Right renal cortex interstitium (tissue), 3 donors: ENCODE measurements at regions not wholly inside any gene's neighbourhood (a gene's known extent, or its start where the extent isn't known, plus 50 kb on each side); places are given as distances from the start of the nearest gene placed in this dataset.
"Not testable (repeated sequence)": the region's sequence is repeated elsewhere in the genome, so short reads cannot be mapped to it uniquely, and the experiment has no call there.

ENCODE experiments used
- DNase-seq, 3 donors: peaks; one replicate each; pipeline ENCODE4 v3.0.0-alpha.2; 2013; ENCODE audit warnings: low read depth in 3 of 3, low spot score in 2 of 3

GRCh38 chr5:67725604-67726003 is 490.0 kb upstream of the PIK3R1 start:
- peak in 1 of 3 donors; percentile 37 for DNase-seq

- no peak for DNase-seq
Measured at GRCh38 chr5:67724412-67725135, 491.0 kb upstream of the PIK3R1 start.

- DNase-seq = no peak
Measured at GRCh38 chr5:67723873-67724272, 491.7 kb upstream of the PIK3R1 start.

- DNase-seq = not testable (repeated sequence)
Measured at GRCh38 chr5:67722582-67722981, 493.0 kb upstream of the PIK3R1 start.

- DNase-seq = no peak
Measured at GRCh38 chr5:67720162-67720772, 495.3 kb upstream of the PIK3R1 start.

- no peak for DNase-seq
Measured at GRCh38 chr5:67702008-67702407, 505.4 kb upstream of the CD180 start.

GRCh38 chr5:67699560-67699959 is 503.0 kb upstream of the CD180 start:
- DNase-seq = no peak

- no peak for DNase-seq
Measured at GRCh38 chr5:67696446-67696845, 499.8 kb upstream of the CD180 start.

GRCh38 chr5:67695369-67695768 is 498.8 kb upstream of the CD180 start:
- no peak for DNase-seq

GRCh38 chr5:67694810-67695191 is 498.2 kb upstream of the CD180 start:
- DNase-seq = no peak

GRCh38 chr5:67693956-67694809 is 497.6 kb upstream of the CD180 start:
- peak in 1 of 3 donors; percentile 12 for DNase-seq

GRCh38 chr5:67686746-67687145 is 490.1 kb upstream of the CD180 start:
- no peak for DNase-seq

GRCh38 chr5:67681703-67682102 is 485.1 kb upstream of the CD180 start:
- DNase-seq = no peak

- DNase-seq = no peak
Measured at GRCh38 chr5:67680099-67680498, 483.5 kb upstream of the CD180 start.

GRCh38 chr5:67679184-67679841 is 482.7 kb upstream of the CD180 start:
- no peak for DNase-seq

- DNase-seq = no peak
Measured at GRCh38 chr5:67678594-67678993, 482.0 kb upstream of the CD180 start.

GRCh38 chr5:67677422-67677970 is 480.9 kb upstream of the CD180 start:
- peak in 2 of 3 donors; percentile 12 to 24 for DNase-seq

GRCh38 chr5:67676863-67677262 is 480.3 kb upstream of the CD180 start:
- DNase-seq = no peak

- DNase-seq = no peak
Measured at GRCh38 chr5:67674159-67674655, 477.6 kb upstream of the CD180 start.

- DNase-seq = no peak
Measured at GRCh38 chr5:67673618-67674017, 477.0 kb upstream of the CD180 start.

- no peak for DNase-seq
Measured at GRCh38 chr5:67673180-67673579, 476.6 kb upstream of the CD180 start.
